NCI-H128 (cell line): ENCODE measurements at regions not wholly inside any gene's neighbourhood (a gene's known extent, or its start where the extent isn't known, plus 50 kb on each side); places are given as distances from the start of the nearest gene placed in this dataset.

Source experiments
- DNase-seq: peaks from one replicate; lab custom pipeline; 2025; ENCODE audit not compliant: unreplicated experiment; lab: John Stamatoyannopoulos, UW

DNA sequence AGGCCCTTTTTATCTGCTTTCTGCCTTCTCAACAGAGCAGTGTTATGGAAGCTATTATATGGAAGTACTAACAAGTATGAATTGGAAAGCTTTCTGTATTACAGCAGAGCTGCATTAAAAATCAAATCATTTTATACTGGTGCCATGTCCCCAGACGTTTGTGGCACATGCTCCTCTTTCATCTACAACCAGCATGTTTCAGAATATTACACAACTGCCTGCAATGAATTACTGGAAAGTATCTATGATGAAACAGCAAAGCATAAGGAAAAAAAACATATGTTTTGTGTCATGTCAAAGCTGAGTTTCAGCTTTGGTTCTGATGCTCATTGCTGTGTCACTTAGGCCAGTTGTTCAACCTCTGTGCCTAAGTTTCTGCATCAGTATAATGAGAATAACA lies 576.8 kb downstream of the GBA3 start:
- no peak for DNase-seq

- DNase-seq = no peak
These were observed 575.5 kb downstream of the GBA3 start for GRCh38 chr4:23268072-23268771.

DNA sequence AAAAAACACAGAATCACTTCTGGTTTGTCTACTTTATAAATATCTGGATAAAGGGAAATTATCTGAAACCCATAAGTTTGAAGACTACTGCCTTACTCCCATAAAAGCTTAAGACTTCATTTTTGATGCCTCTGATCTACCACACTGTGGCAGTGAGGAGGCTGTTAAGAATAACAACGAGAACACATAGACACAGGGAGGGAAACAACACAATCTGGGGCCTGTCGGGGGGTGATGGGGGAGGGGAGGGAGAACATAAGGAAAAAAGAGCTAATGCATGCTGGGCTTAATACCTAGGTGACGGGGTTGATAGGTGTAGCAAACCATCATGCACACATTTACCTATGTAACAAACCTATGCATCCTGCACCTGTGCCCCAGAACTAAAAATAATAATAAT lies 573.7 kb downstream of the GBA3 start:
- no peak for DNase-seq

DNA sequence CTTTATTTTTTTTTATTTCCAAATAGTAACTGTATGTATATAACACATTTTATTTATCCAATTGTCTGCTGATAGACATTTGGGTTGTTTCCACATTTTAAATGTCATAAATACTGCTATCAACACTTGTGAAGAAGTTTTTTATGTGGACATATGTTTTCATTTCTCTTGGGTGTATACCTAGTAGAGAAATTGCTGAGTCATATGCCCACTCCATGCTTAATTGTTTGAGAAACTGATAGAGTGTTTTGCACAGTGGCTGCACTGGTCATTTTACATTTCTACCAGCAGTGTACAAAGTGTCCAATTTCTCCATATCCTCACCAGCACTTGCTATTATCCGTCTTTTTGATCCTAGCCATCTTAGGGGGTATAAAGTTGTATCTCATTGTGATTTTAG lies 567.8 kb downstream of the GBA3 start:
- no peak for DNase-seq

- DNase-seq = no peak
These were observed 552.6 kb downstream of the GBA3 start for GRCh38 chr4:23245203-23245832.

DNA sequence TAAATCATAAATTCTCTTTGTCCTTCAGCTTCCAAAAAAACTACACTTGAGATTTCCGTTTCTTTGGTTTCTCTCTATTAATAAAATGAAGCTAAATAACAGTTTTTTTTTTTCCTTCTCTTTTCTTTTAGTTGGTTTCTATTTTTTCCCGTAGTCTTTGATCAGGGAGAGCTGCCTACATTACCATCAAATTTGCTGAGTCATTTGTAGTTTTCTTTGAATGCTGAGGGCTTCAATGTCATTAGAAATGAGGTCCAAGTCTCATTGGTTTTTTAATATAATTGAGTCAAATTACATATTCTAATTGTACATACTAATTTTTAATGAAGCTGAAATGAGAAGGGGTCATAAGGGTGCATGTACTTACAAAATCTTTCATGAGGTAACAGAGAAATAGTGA lies 550.2 kb downstream of the GBA3 start:
- no peak for DNase-seq

- no peak for DNase-seq
These were observed 548.7 kb downstream of the GBA3 start for GRCh38 chr4:23241408-23241807.

DNA sequence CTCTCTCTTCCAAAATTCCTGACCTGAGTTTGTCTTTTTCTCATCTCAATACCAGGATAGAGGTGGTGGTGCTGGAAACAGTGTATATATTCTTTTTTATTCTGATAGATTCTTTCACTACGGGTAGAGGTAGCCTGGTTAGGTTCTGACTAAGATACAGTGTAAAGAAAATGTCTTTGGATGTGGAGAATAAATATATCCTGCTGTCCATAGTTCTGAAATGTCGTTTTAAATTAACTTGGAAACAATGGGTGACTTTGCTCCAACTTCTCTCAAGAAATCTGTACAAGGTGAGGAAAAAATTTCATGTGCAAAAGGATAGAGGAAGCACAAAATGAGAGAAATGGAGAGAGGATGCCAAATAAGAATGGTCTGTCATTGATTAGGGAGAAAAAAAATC lies 546.1 kb downstream of the GBA3 start:
- DNase-seq = no peak

GRCh38 chr4:23237771-23238170 lies 545.0 kb downstream of the GBA3 start:
- DNase-seq = no peak

DNA sequence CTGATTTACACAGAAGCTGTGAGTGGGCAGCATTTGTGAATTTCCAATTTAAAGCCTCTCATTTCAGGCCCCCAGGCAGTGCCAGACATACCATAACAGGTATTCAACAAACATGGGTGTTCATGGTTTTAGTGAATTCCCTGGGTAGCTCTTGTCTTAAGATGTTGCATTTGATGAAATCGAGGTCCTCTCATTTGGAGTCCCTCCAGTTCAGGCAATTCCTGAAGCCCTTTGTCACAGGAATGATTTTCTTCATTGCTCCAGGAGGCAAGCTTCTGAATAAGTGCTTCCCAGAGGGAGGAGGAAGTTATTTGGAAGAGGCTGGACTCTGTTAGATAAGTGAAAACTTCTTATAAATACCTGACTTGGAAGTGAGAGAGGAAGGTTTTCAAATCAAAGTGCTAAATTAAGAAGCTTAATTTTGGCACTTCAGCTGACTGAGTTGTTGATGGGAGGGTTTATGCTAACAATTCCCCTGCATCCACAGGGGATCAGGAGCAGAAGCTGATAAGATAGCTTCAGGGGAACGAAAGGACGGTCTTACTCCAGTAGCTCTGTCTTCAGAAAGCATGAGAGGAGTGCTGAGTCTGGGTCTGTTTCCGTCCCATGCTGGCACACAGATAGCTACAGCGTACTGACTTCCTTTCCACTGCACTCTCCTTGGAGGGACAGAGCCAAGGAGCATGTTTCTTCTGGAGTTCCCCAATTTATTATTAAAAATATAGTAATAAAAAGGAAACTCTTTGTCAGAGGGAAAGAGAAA lies 543.1 kb downstream of the GBA3 start:
- no peak for DNase-seq

DNA sequence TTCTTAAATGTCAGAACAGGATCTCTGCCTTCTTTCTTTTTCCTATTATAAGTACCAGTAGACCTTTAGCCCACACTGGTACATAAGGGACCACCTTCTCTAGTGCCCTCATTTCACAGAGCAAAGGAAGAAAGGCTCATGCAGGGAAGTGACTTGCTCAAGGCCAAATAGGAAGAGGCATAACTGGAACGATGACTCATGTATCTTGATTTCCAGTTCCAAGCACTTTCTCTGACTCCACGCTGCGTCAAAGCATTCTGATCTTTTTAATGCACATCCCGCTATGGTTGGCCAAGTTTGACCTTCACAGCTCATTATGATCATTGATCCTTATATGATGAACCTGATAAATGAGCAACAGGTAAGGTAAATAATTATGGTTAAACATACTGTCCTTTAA lies 542.0 kb downstream of the GBA3 start:
- DNase-seq = no peak

DNA sequence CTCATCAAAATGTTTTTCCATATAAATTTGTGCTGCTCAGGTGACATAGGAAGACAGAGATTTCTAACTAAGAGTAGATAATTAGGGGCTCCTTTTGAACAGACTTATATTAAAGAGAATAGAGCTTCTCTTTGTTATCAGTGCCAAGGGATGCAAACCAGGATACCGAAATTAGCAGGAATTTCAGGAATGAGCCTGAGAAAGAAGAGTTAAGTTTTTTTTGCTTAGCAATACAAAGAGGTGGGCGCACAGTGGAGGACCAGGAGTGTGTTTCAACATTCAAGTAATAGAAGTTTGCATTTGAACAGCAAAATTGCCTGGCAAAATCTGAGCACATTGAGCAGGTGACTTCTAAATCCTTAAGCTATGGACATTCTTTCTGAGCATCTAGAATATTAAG lies 541.3 kb downstream of the GBA3 start:
- DNase-seq = no peak

GRCh38 chr4:23233596-23233995 lies 540.9 kb downstream of the GBA3 start:
- no peak for DNase-seq

DNA sequence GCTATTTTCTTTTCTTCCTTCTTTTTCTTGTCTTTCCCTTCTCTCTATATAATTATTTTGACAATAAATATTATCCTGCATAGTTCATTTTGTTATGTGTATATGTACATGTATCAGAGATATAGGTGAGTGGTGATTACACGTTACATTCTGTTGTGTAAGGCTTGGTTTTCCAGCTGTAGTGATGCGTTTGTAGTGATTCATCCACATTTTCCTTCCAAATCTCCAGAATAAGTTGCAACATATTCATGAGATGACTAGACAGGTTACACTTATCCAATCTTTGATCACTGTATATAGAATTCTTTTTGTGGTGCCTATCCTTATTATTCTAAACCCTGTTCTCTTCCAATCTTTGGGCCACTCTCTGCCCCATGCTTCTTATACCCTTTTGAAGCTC lies 540.2 kb downstream of the GBA3 start:
- no peak for DNase-seq

GRCh38 chr4:23225564-23225963 lies 532.8 kb downstream of the GBA3 start:
- DNase-seq = no peak

- no peak for DNase-seq
These were observed 532.1 kb downstream of the GBA3 start for GRCh38 chr4:23224684-23225420.

GRCh38 chr4:23220911-23221310 lies 528.2 kb downstream of the GBA3 start:
- DNase-seq = no peak

- DNase-seq = no peak
These were observed 527.2 kb downstream of the GBA3 start for GRCh38 chr4:23219779-23220408.

DNA sequence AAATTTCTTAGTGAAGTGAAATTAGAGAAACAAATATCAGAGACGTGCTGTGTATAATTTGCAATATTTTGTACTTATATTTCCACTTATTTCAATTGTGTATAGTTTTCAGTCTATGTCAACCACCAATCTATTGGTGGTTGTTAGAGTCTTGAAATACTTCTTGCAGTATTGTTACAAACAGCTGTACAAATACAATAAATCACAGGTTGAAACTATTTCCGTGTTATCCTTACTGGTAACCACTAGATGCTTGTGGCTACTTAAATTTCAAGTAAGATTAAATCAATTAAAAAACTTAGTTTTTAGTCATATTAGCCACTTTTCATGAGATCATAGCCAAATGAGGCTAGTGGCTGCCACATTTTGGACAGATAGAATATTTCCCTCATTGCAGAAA lies 520.5 kb downstream of the GBA3 start:
- no peak for DNase-seq

GRCh38 chr4:23212558-23212957 lies 519.8 kb downstream of the GBA3 start:
- DNase-seq = no peak

GRCh38 chr4:23207059-23207458 lies 514.3 kb downstream of the GBA3 start:
- no peak for DNase-seq
